IMR-90 (cell line): ENCODE measurements at regions not wholly inside any gene's neighbourhood (a gene's known extent, or its start where the extent isn't known, plus 50 kb on each side); places are given as distances from the start of the nearest gene placed in this dataset.

Experiments
- ATAC-seq: fragments of 200-7000 bp; cut with Tn5 transposase; 2 replicates; pipeline ENCODE4 v1.9.1; 2020; ENCODE audit warnings: low read depth, mild to moderate bottlenecking, moderate library complexity
- BruUV-seq: library from RNA; stranded (reverse); fragments of 400-500 nt; replicated peaks from 2 replicates; lab custom pipeline; 2021; lab: Mats Ljungman, UMichigan
- CTCF ChIA-PET: fragments of 300-600 bp; formaldehyde crosslinking; extraction: SDS; loops from one replicate; lab custom pipeline; 2021; ENCODE audit warnings: antibody characterized with exemption; lab: Yijun Ruan, JAX
- POLR2A ChIA-PET: fragments of 300-600 bp; sonication (Branson Sonifier 250); formaldehyde crosslinking; loops from one replicate; lab custom pipeline; 2022; ENCODE audit warnings: antibody characterized with exemption; ENCODE audit not compliant: unreplicated experiment; lab: Charles Lee
- DNase-seq: peaks from one replicate; pipeline ENCODE4 v3.0.0; 2013
- H2AFZ ChIP-seq: replicated peaks from 2 replicates; pipeline ENCODE3; 2013; ENCODE audit warnings: low read length, mild to moderate bottlenecking; ENCODE audit not compliant: poor library complexity
- H2AK5ac ChIP-seq: 2 replicates; pipeline ENCODE4 v1.6.1; 2013; ENCODE audit warnings: low read depth, low read length, inconsistent platforms
- H2AK9ac ChIP-seq: replicated peaks from 2 replicates; pipeline ENCODE3; 2013; ENCODE audit warnings: mild to moderate bottlenecking, low read depth, low read length, moderate library complexity; ENCODE audit not compliant: poor library complexity
- H2BK120ac ChIP-seq: 2 replicates; pipeline ENCODE4 v1.6.1; 2013; ENCODE audit warnings: low read depth, low read length, inconsistent platforms
- H2BK15ac ChIP-seq: 3 replicates; pipeline ENCODE4 v1.6.1; 2013; ENCODE audit warnings: low read depth, low read length, inconsistent platforms
- H2BK20ac ChIP-seq: 2 replicates; pipeline ENCODE4 v1.6.1; 2013; ENCODE audit warnings: low read depth, mild to moderate bottlenecking, inconsistent platforms, low read length, moderate library complexity
- H2BK5ac ChIP-seq: 2 replicates; pipeline ENCODE4 v1.6.1; 2013; ENCODE audit warnings: mild to moderate bottlenecking, low read depth, low read length, inconsistent platforms; ENCODE audit not compliant: poor library complexity, severe bottlenecking
- H3K14ac ChIP-seq: replicated peaks from 2 replicates; pipeline ENCODE4 v1.6.1; 2013; ENCODE audit warnings: low read depth, low read length, inconsistent platforms
- H3K18ac ChIP-seq: 2 replicates; pipeline ENCODE4 v1.6.1; 2013; ENCODE audit warnings: low read depth, low read length, control low read depth
- H3K23ac ChIP-seq: 2 replicates; pipeline ENCODE4 v1.6.1; 2013; ENCODE audit warnings: low read depth, low read length, inconsistent platforms
- H3K27ac ChIP-seq: 2 replicates; pipeline ENCODE4 v1.5.1; 2013; ENCODE audit warnings: mild to moderate bottlenecking, control low read depth, low read length; ENCODE audit not compliant: insufficient read depth
- H3K27me3 ChIP-seq: 2 replicates; pipeline ENCODE4 v1.6.1; 2013; ENCODE audit warnings: low read length; ENCODE audit not compliant: control insufficient read depth, insufficient read depth
- H3K36me3 ChIP-seq: 2 replicates; pipeline ENCODE4 v1.6.1; 2013; ENCODE audit warnings: low read length, mixed read lengths; ENCODE audit not compliant: control insufficient read depth, insufficient read depth
- H3K4ac ChIP-seq: 2 replicates; pipeline ENCODE4 v1.6.1; 2013; ENCODE audit warnings: low read depth, low read length, inconsistent platforms
- H3K4me1 ChIP-seq: 2 replicates; pipeline ENCODE4 v1.6.1; 2013; ENCODE audit warnings: low read length, mixed read lengths; ENCODE audit not compliant: control insufficient read depth, insufficient read depth
- H3K4me2 ChIP-seq: 2 replicates; pipeline ENCODE4 v1.6.1; 2013; ENCODE audit warnings: low read depth, mild to moderate bottlenecking, control low read depth, low read length, moderate library complexity
- H3K4me3 ChIP-seq: 2 replicates; pipeline ENCODE4 v1.5.1; 2013; ENCODE audit warnings: low read depth, mild to moderate bottlenecking, control low read depth, low read length, moderate library complexity; ENCODE audit not compliant: insufficient read depth
- H3K56ac ChIP-seq: 2 replicates; pipeline ENCODE4 v1.6.1; 2013; ENCODE audit warnings: low read length, inconsistent platforms; ENCODE audit not compliant: insufficient read depth; ENCODE audit errors: extremely low read depth
- H3K79me1 ChIP-seq, 2 experiments: 2 replicates each; pipeline ENCODE4 v1.6.1; 2013; ENCODE audit warnings: low read length in 2 of 2, inconsistent platforms in 1 of 2, low read depth in 1 of 2
- H3K9ac ChIP-seq: 2 replicates; pipeline ENCODE4 v1.6.1; 2013; ENCODE audit warnings: low read depth, low read length, control low read depth
- H3K9me1 ChIP-seq: 2 replicates; pipeline ENCODE4 v1.6.1; 2013; ENCODE audit warnings: low read length, inconsistent platforms; ENCODE audit not compliant: insufficient read depth
- H3K9me3 ChIP-seq: 2 replicates; pipeline ENCODE4 v1.6.1; 2013; ENCODE audit warnings: low read length; ENCODE audit not compliant: control insufficient read depth, insufficient read depth
- H4K20me1 ChIP-seq: 2 replicates; pipeline ENCODE4 v1.6.1; 2013; ENCODE audit warnings: low read length, inconsistent platforms; ENCODE audit not compliant: insufficient read depth
- H4K5ac ChIP-seq: 2 replicates; pipeline ENCODE4 v1.6.1; 2013; ENCODE audit warnings: mild to moderate bottlenecking, low read depth, low read length, control low read depth
- H4K8ac ChIP-seq, 2 experiments: 2 replicates each; pipeline ENCODE4 v1.6.1; 2013; ENCODE audit warnings: low read depth in 2 of 2, low read length in 2 of 2, control low read depth in 1 of 2, inconsistent platforms in 1 of 2
- H4K91ac ChIP-seq: 2 replicates; pipeline ENCODE4 v1.6.1; 2013; ENCODE audit warnings: low read depth, low read length, inconsistent platforms; ENCODE audit not compliant: insufficient read depth
- CEBPB ChIP-seq: IDR thresholded peaks from 2 replicates; pipeline ENCODE4 v1.6.1; 2012; ENCODE audit warnings: low read depth, low read length, improper control_type of control experiment
- CHD1 ChIP-seq: IDR thresholded peaks from 2 replicates; pipeline ENCODE4 v1.6.1; 2012; ENCODE audit warnings: low read depth, low read length, improper control_type of control experiment
- ELK1 ChIP-seq: fragments of 150-350 bp; IDR thresholded peaks from 2 replicates; pipeline ENCODE4 v1.6.1; 2016; ENCODE audit warnings: low read depth, mild to moderate bottlenecking, low read length, moderate library complexity, borderline replicate concordance
- MAZ ChIP-seq: IDR thresholded peaks from 2 replicates; pipeline ENCODE4 v1.6.1; 2012; ENCODE audit warnings: low read depth, mild to moderate bottlenecking, low read length, improper control_type of control experiment, moderate library complexity, borderline replicate concordance
- POLR2A ChIP-seq: IDR thresholded peaks from 2 replicates; pipeline ENCODE4 v1.6.1; 2012; ENCODE audit warnings: mild to moderate bottlenecking, low read depth, low read length
- RFX5 ChIP-seq: IDR thresholded peaks from 2 replicates; pipeline ENCODE4 v1.8.0; 2012; ENCODE audit warnings: low read depth, mild to moderate bottlenecking, low read length, moderate library complexity
- SMC3 ChIP-seq: fragments of 150-350 bp; IDR thresholded peaks from 2 replicates; pipeline ENCODE4 v1.6.1; 2016; ENCODE audit warnings: low read depth, mild to moderate bottlenecking, antibody characterized with exemption, low read length, moderate library complexity
- WGBS, 2 experiments: methylation state at CpG; one replicate each; pipeline versions ENCODE4 v1.1.5 to v1.1.7; 2013; ENCODE audit warnings: missing lambda C conversion rate in 2 of 2; ENCODE audit not compliant: insufficient read length in 1 of 2; ENCODE audit errors: extremely low coverage in 2 of 2; 5-methylcytosine and 5-hydroxymethylcytosine counted together
- dilution Hi-C: fragments of 300-500 bp; cut with HindIII; formaldehyde crosslinking; loops from one replicate; pipeline ENCODE4 v1.14.3; 2018; ENCODE audit warnings: low sequenced_read_pairs; ENCODE audit not compliant: unreplicated experiment
- in situ Hi-C: fragments of 300-500 bp; cut with MboI; formaldehyde crosslinking; loops from 3 replicates; pipeline ENCODE4 v1.14.3; 2019; ENCODE audit warnings: low sequenced_read_pairs, inconsistent platforms, mixed read lengths
- intact Hi-C: fragments of 100-400 bp; cut with micrococcal nuclease; formaldehyde crosslinking; loops from 2 replicates; pipeline ENCODE4 v1.10.0; 2022

- Histone ChIP-seq H4K8ac (no peak overlapping the region), H2BK15ac (no peak overlapping the region), H2BK5ac (no peak overlapping the region), H2AK5ac (no peak overlapping the region), H2BK20ac (no peak overlapping the region), H3K4me3 (no peak overlapping the region), H3K4me1 (peaks cover 2% of the 10 kb centered on the region; the same call in 1 of the 2 replicates), H3K27me3 (no peaks in the 10 kb centered on the region), H3K4me2 (no peak overlapping the region), H3K79me1 (no peaks in the 10 kb centered on the region), H2BK120ac (no peak overlapping the region), H3K9ac (no peak overlapping the region), H3K14ac (no peak overlapping the region), H3K9me3 (no peaks in the 10 kb centered on the region), H3K56ac (no peak overlapping the region), H3K27ac (no peak overlapping the region), H3K4ac (no peak overlapping the region), H2AFZ (no peak overlapping the region), H3K23ac (no peak overlapping the region), H2AK9ac (no peak overlapping the region), H4K5ac (no peak overlapping the region), H4K91ac (no peak overlapping the region), H3K18ac (no peak overlapping the region), H4K20me1 (no peaks in the 10 kb centered on the region), H3K36me3 (no peaks in the 10 kb centered on the region), H3K9me1 (no peaks in the 10 kb centered on the region)
- no peak for ATAC-seq
- in situ Hi-C loops = no loop called here
- DNase-seq = no peak
- intact Hi-C loops = no loop called here
- ChIA-PET CTCF (no interaction called here), POLR2A (no interaction called here)
- dilution Hi-C loops = no loop called here
- no TSS peak for BruUV-seq
- no CpG with 5 or more reads among the region's 1 CpG for WGBS, 2 experiments
- TF ChIP-seq POLR2A (no peak), CHD1 (no peak), RFX5 (no peak), ELK1 (no peak), MAZ (no peak), SMC3 (no peak), CEBPB (no peak)
Observed at GRCh38 chr7:25781704-25782103, 370.3 kb upstream of the NFE2L3 start.
